Left lung (tissue), 4 donors: ENCODE measurements at regions not wholly inside any gene's neighbourhood (a gene's known extent, or its start where the extent isn't known, plus 50 kb on each side); places are given as distances from the start of the nearest gene placed in this dataset.

Source experiments
- ATAC-seq: fragments of 200-7000 bp; cut with Tn5 transposase; one replicate; pipeline ENCODE4 v1.9.1; 2020; ENCODE audit warnings: moderate library complexity
- DNase-seq, 4 donors: peaks; one replicate each; pipeline ENCODE4 v3.0.0-alpha.2; 2013 to 2020
- H3K27ac ChIP-seq, 2 donors: fragments of 200-600 bp; sonication (generic) in 1 of 2; one replicate each; pipeline versions ENCODE4 v1.5.0 to v1.8.0; 2020 to 2021
- H3K27me3 ChIP-seq, 2 donors: fragments of 200-600 bp; sonication (generic) in 1 of 2; one replicate each; pipeline versions ENCODE4 v1.5.0 to v1.8.0; 2020 to 2021
- H3K36me3 ChIP-seq, 2 donors: fragments of 200-600 bp; sonication (generic) in 1 of 2; one replicate each; pipeline versions ENCODE4 v1.5.0 to v1.8.0; 2020 to 2021
- H3K4me1 ChIP-seq, 2 donors: fragments of 200-600 bp; one replicate each; pipeline ENCODE4 v1.8.0; 2021
- H3K4me3 ChIP-seq, 2 donors: fragments of 200-600 bp; sonication (generic) in 1 of 2; one replicate each; pipeline versions ENCODE4 v1.5.0 to v1.8.0; 2020 to 2021; ENCODE audit warnings: mild to moderate bottlenecking in 1 of 2
- H3K9me3 ChIP-seq, 2 donors: fragments of 200-600 bp; sonication (generic) in 1 of 2; one replicate each; pipeline versions ENCODE4 v1.5.0 to v1.8.0; 2020 to 2021
- intact Hi-C, 2 donors: fragments of 100-400 bp; cut with DNase I; formaldehyde crosslinking; loops; one replicate each; pipeline versions ENCODE4 v1.11.2 to v1.14.2; 2022
- TF ChIP-seq, protein P1 (sequence below), 2 donors: fragments of 200-600 bp; sonication (generic) in 1 of 2; IDR thresholded peaks; one replicate each; pipeline versions ENCODE4 v1.5.0 to v1.8.0; 2021; ENCODE audit warnings: antibody characterized with exemption in 2 of 2
- donor health status: DM: no; HTN: yes; CAD: no.
- donor health status: DM: no; HTN: no; CAD: no.

DNA sequence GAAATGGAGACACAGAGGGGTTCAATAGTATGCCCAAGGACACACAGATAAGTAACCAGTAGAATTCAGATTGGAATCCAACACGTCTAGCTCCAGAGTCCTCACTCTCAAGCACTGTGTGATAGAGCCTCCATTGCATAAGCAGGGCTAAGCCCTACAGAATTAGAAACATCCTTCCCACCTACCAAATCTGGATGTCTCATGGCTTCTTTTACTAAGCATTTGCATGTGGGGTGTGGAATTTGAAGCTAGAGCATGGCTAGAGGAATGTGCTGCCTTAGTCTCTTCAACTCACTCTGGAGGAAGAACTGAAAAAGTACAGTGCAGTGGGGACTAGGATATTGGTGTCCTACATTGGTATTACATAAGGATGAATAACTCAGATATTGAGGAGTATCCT lies 119.4 kb downstream of the MFAP3L start:
- H3K9me3 ChIP-seq: no peaks in the 10 kb centered on the region
- no peak overlapping the region for H3K27ac ChIP-seq
- H3K27me3 ChIP-seq: no peaks in the 10 kb centered on the region
- no peak for ATAC-seq
- intact Hi-C loops: no loop called here
- no peak for DNase-seq
- H3K4me1 ChIP-seq: no peaks in the 10 kb centered on the region
- TF ChIP-seq, protein P1, sequence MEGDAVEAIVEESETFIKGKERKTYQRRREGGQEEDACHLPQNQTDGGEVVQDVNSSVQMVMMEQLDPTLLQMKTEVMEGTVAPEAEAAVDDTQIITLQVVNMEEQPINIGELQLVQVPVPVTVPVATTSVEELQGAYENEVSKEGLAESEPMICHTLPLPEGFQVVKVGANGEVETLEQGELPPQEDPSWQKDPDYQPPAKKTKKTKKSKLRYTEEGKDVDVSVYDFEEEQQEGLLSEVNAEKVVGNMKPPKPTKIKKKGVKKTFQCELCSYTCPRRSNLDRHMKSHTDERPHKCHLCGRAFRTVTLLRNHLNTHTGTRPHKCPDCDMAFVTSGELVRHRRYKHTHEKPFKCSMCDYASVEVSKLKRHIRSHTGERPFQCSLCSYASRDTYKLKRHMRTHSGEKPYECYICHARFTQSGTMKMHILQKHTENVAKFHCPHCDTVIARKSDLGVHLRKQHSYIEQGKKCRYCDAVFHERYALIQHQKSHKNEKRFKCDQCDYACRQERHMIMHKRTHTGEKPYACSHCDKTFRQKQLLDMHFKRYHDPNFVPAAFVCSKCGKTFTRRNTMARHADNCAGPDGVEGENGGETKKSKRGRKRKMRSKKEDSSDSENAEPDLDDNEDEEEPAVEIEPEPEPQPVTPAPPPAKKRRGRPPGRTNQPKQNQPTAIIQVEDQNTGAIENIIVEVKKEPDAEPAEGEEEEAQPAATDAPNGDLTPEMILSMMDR (IDR thresholded peaks at IDR 0.05): no peak
- no peak overlapping the region for H3K4me3 ChIP-seq
- H3K36me3 ChIP-seq: no peaks in the 10 kb centered on the region

DNA sequence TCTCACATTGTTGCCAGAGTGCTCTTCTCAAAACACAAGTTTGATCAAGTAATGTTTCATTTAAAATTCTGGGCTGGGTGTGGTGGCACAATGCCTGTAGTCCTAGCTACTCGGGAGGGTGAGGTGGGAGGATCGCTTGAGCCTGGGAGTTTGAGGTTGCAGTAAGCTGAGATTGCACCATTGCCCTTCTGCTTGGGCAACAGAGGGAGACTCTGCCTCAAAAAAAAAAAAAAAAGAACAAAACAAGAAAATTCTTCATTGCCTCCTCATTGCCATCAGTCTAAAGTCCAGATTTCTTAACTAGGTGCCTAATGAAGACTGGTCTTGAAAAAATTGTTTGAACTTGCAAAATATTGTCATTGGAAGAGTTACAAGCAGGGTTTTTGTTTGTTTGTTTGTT lies 120.1 kb downstream of the MFAP3L start:
- Histone ChIP-seq H3K4me1 (no peaks in the 10 kb centered on the region), H3K27me3 (no peaks in the 10 kb centered on the region), H3K27ac (no peak overlapping the region), H3K4me3 (no peak overlapping the region), H3K9me3 (no peaks in the 10 kb centered on the region), H3K36me3 (no peaks in the 10 kb centered on the region)
- TF ChIP-seq, protein P1 (IDR thresholded peaks at IDR 0.05): no peak
- DNase-seq: no peak
- ATAC-seq: peak; percentile 64
- intact Hi-C loops: no loop called here

DNA sequence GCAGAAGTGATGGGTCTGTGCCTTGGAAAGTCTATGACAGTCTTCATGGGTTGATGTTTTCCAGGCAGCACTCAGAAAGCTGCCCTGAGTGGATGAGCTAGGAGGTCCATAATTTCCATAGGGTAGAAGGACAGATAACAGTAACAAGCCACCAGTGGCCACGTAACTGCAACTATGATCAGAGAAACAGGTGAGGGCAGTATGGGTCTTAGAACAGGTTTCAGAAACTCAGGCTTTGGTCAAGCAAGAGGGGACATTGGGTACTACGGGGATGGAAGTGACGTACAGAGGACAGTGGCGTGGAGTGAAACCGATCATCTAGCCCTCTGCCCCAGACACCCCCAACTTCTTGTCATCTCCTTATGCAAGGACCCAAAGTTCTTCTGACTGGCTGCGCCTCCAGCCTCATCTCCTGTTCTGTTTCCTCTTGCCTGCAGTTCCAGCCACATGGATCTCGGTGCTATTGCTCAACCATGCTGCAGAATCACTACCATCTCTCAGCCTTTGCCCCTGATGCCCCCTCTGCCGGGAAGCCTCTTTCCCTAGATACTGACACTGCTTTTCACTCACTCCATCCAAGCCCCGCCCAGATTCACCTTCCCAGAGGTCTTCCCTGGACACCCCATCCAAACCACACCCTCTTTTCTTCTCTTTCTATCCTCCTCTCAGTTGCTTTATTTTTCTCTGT lies 123.4 kb downstream of the MFAP3L start:
- no peaks in the 10 kb centered on the region for H3K27me3 ChIP-seq
- H3K36me3 ChIP-seq: no peaks in the 10 kb centered on the region
- no peaks in the 10 kb centered on the region for H3K4me1 ChIP-seq
- H3K4me3 ChIP-seq: no peak overlapping the region
- TF ChIP-seq, protein P1 (IDR thresholded peaks at IDR 0.05): no peak
- no peaks in the 10 kb centered on the region for H3K9me3 ChIP-seq
- peak; percentile 22 for ATAC-seq
- H3K27ac ChIP-seq: no peak overlapping the region
- intact Hi-C loops: no loop called here
- DNase-seq: no peak

- no peaks in the 10 kb centered on the region for H3K4me1 ChIP-seq
- no peaks in the 10 kb centered on the region for H3K27me3 ChIP-seq
- H3K4me3 ChIP-seq: no peak overlapping the region
- intact Hi-C loops: no loop called here
- H3K36me3 ChIP-seq: no peaks in the 10 kb centered on the region
- ATAC-seq: no peak
- no peak for DNase-seq
- H3K27ac ChIP-seq: no peak overlapping the region
- no peaks in the 10 kb centered on the region for H3K9me3 ChIP-seq
- TF ChIP-seq, protein P1 (IDR thresholded peaks at IDR 0.05): no peak
These were observed 125.9 kb downstream of the MFAP3L start for GRCh38 chr4:169900241-169900845.

- H3K4me3 ChIP-seq: no peak overlapping the region
- no peaks in the 10 kb centered on the region for H3K36me3 ChIP-seq
- H3K4me1 ChIP-seq: no peaks in the 10 kb centered on the region
- H3K9me3 ChIP-seq: no peaks in the 10 kb centered on the region
- no peak overlapping the region for H3K27ac ChIP-seq
- TF ChIP-seq, protein P1 (IDR thresholded peaks at IDR 0.05): no peak
- ATAC-seq: no peak
- intact Hi-C loops: no loop called here
- no peak for DNase-seq
- no peaks in the 10 kb centered on the region for H3K27me3 ChIP-seq
These were observed 126.9 kb downstream of the MFAP3L start for GRCh38 chr4:169899295-169899694.
